GM12878 (cell line): ENCODE measurements at regions not wholly inside any gene's neighbourhood (a gene's known extent, or its start where the extent isn't known, plus 50 kb on each side); places are given as distances from the start of the nearest gene placed in this dataset.

Source experiments
- BCL11A ChIP-seq: IDR thresholded peaks from 2 replicates; pipeline ENCODE4 v1.6.1; 2011; ENCODE audit warnings: low read depth, low read length
- BMI1 ChIP-seq: fragments of 450-650 bp; IDR thresholded peaks from 2 replicates; pipeline ENCODE4 v1.6.1; 2016; ENCODE audit warnings: mild to moderate bottlenecking, moderate library complexity, borderline replicate concordance
- CBX3 ChIP-seq: fragments of 200-600 bp; sonication (generic); IDR thresholded peaks from 2 replicates; pipeline ENCODE4 v1.6.1; 2016; ENCODE audit warnings: low read depth, borderline replicate concordance
- CHD1 ChIP-seq: IDR thresholded peaks from 2 replicates; pipeline ENCODE4 v1.6.1; 2012; ENCODE audit warnings: low read depth, low read length, improper control_type of control experiment
- CHD2 ChIP-seq: IDR thresholded peaks from 2 replicates; pipeline ENCODE4 v1.6.1; 2011; ENCODE audit warnings: low read depth, low read length, improper control_type of control experiment, borderline replicate concordance
- CUX1 ChIP-seq: IDR thresholded peaks from 2 replicates; pipeline ENCODE4 v1.6.1; 2012; ENCODE audit warnings: improper control_type of control experiment, low read depth, low read length; ENCODE audit not compliant: insufficient replicate concordance
- DPF2 ChIP-seq: fragments of 450-650 bp; IDR thresholded peaks from 2 replicates; pipeline ENCODE4 v1.6.1; 2017; ENCODE audit warnings: mild to moderate bottlenecking
- FOXM1 ChIP-seq: IDR thresholded peaks from 2 replicates; pipeline ENCODE4 v1.6.1; 2012; ENCODE audit warnings: low read depth, mild to moderate bottlenecking, inconsistent platforms, low read length, moderate library complexity
- GABPA ChIP-seq: IDR thresholded peaks from 2 replicates; pipeline ENCODE4 v1.6.1; 2014; ENCODE audit warnings: antibody characterized with exemption, low read depth, mild to moderate bottlenecking, inconsistent platforms
- IKZF1 ChIP-seq: fragments of 450-650 bp; conservative IDR thresholded peaks from 2 replicates; pipeline ENCODE4 v1.6.1; 2017; ENCODE audit warnings: antibody characterized with exemption, mild to moderate bottlenecking
- IKZF2 ChIP-seq, 2 experiments: fragments of 450-650 bp; IDR thresholded peaks; 2 replicates each; pipeline ENCODE4 v1.6.1; 2017; ENCODE audit warnings: mild to moderate bottlenecking in 2 of 2, moderate library complexity in 2 of 2
- MTA2 ChIP-seq: fragments of 450-650 bp; IDR thresholded peaks from 2 replicates; pipeline ENCODE4 v1.6.1; 2016; ENCODE audit warnings: low read depth, mild to moderate bottlenecking, moderate library complexity
- MYB ChIP-seq: fragments of 150-350 bp; IDR thresholded peaks from 2 replicates; pipeline ENCODE4 v1.6.1; 2014; ENCODE audit warnings: mild to moderate bottlenecking, low read depth, low read length, borderline replicate concordance
- NBN ChIP-seq: fragments of 450-650 bp; IDR thresholded peaks from 2 replicates; pipeline ENCODE4 v1.6.1; 2016
- NFIC ChIP-seq: IDR thresholded peaks from 2 replicates; pipeline ENCODE4 v1.6.1; 2012; ENCODE audit warnings: low read depth, mild to moderate bottlenecking, inconsistent platforms, low read length, moderate library complexity
- NFYB ChIP-seq: IDR thresholded peaks from 2 replicates; pipeline ENCODE4 v1.6.1; 2011; ENCODE audit warnings: low read depth, mild to moderate bottlenecking, low read length, improper control_type of control experiment, moderate library complexity; ENCODE audit not compliant: insufficient read depth
- NKRF ChIP-seq: fragments of 450-650 bp; conservative IDR thresholded peaks from 2 replicates; pipeline ENCODE4 v1.6.1; 2017; ENCODE audit warnings: mild to moderate bottlenecking, moderate library complexity
- NR2C1 ChIP-seq: fragments of 450-650 bp; IDR thresholded peaks from 2 replicates; pipeline ENCODE4 v1.6.1; 2017; ENCODE audit warnings: antibody characterized with exemption, mild to moderate bottlenecking, moderate library complexity
- PBX3 ChIP-seq: IDR thresholded peaks from 2 replicates; pipeline ENCODE4 v1.6.1; 2011; ENCODE audit warnings: mild to moderate bottlenecking, low read depth, low read length, moderate library complexity; ENCODE audit not compliant: insufficient replicate concordance
- POU2F2 ChIP-seq: IDR thresholded peaks from 3 replicates; pipeline ENCODE4 v1.6.1; 2011; ENCODE audit warnings: low read depth, mild to moderate bottlenecking, low read length, borderline replicate concordance
- RBBP5 ChIP-seq: fragments of 200-600 bp; sonication (generic); conservative IDR thresholded peaks from 2 replicates; pipeline ENCODE4 v1.6.1; 2016
- TCF12 ChIP-seq: IDR thresholded peaks from 2 replicates; pipeline ENCODE4 v1.6.1; 2011; ENCODE audit warnings: low read depth, mild to moderate bottlenecking, low read length
- ZNF207 ChIP-seq: fragments of 450-650 bp; IDR thresholded peaks from 2 replicates; pipeline ENCODE4 v1.6.1; 2014; ENCODE audit warnings: antibody characterized with exemption, mild to moderate bottlenecking, borderline replicate concordance

GRCh38 chr3:40920041-40920440 lies 279.3 kb upstream of the CTNNB1 start (continued):
- TF ChIP-seq TCF12 (no peak), CBX3 (no peak), BMI1 (no peak), BCL11A (no peak), CUX1 (no peak), NBN (no peak), CHD1 (no peak), ZNF207 (no peak), MYB (no peak), IKZF2 (IDR thresholded peaks at IDR 0.05) (peak in 1 of 2 experiments; percentile 35; a peak in 2 of 4 replicates), NKRF (no peak), POU2F2 (no peak), MTA2 (peak; percentile 20; the same call in 1 of the 2 replicates), DPF2 (0 out of 2 replicates have a peak, but pooled peaks have one; percentile 31), NFIC (no peak), FOXM1 (no peak), GABPA (no peak), RBBP5 (no peak), CHD2 (no peak), NFYB (no peak), PBX3 (no peak), IKZF1 (peak; percentile 41; the same call in 1 of the 2 replicates), NR2C1 (no peak)
